ENCODE measurements at regions not wholly inside any gene's neighbourhood (a gene's known extent, or its start where the extent isn't known, plus 50 kb on each side); places are given as distances from the start of the nearest gene placed in this dataset.
A peak's percentile ranks its signal among the peaks of the same experiment; 100 is the strongest.

- H2AFZ ChIP-seq (ENCODE audit: low read depth, low read length): no peak overlapping the region
- no peak overlapping the region for H3K4me3 ChIP-seq (ENCODE audit: low read length)
- no peak overlapping the region for H3K4me2 ChIP-seq (ENCODE audit: low read length)
- no peaks in the 10 kb centered on the region for H3K27me3 ChIP-seq (ENCODE audit: low read depth, low read length)
- no peak for TF ChIP-seq EZH2phosphoT487 (IDR thresholded peaks at IDR 0.05; ENCODE audit: low read depth)
- TF ChIP-seq, protein P1, sequence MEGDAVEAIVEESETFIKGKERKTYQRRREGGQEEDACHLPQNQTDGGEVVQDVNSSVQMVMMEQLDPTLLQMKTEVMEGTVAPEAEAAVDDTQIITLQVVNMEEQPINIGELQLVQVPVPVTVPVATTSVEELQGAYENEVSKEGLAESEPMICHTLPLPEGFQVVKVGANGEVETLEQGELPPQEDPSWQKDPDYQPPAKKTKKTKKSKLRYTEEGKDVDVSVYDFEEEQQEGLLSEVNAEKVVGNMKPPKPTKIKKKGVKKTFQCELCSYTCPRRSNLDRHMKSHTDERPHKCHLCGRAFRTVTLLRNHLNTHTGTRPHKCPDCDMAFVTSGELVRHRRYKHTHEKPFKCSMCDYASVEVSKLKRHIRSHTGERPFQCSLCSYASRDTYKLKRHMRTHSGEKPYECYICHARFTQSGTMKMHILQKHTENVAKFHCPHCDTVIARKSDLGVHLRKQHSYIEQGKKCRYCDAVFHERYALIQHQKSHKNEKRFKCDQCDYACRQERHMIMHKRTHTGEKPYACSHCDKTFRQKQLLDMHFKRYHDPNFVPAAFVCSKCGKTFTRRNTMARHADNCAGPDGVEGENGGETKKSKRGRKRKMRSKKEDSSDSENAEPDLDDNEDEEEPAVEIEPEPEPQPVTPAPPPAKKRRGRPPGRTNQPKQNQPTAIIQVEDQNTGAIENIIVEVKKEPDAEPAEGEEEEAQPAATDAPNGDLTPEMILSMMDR (IDR thresholded peaks at IDR 0.05; ENCODE audit: low read depth, low read length): no peak
- H3K27ac ChIP-seq (ENCODE audit: low read length): no peak overlapping the region
- no peaks in the 10 kb centered on the region for H3K36me3 ChIP-seq (replicated peaks; ENCODE audit: low read depth, low read length)
- no peaks in the 10 kb centered on the region for H3K4me1 ChIP-seq (ENCODE audit: low read length)
- no peaks in the 10 kb centered on the region for H3K79me2 ChIP-seq (ENCODE audit: low read length)
- no peaks in the 10 kb centered on the region for H3K9me3 ChIP-seq (ENCODE audit: insufficient read depth, low read length)
- H4K20me1 ChIP-seq (ENCODE audit: insufficient read depth, low read length): no peaks in the 10 kb centered on the region
- H3K9ac ChIP-seq (ENCODE audit: low read length): no peak overlapping the region
These were observed 68.0 kb upstream of the PLS3 start for GRCh38 chrX:115493015-115493414.

- H3K36me3 ChIP-seq (replicated peaks; ENCODE audit: low read depth, low read length): no peaks in the 10 kb centered on the region
- H3K4me1 ChIP-seq (ENCODE audit: low read length): peaks cover 3% of the 10 kb centered on the region
- no peak overlapping the region for H2AFZ ChIP-seq (ENCODE audit: low read depth, low read length)
- H3K27ac ChIP-seq (ENCODE audit: low read length): no peak overlapping the region
- H3K79me2 ChIP-seq (ENCODE audit: low read length): no peaks in the 10 kb centered on the region
- H3K9ac ChIP-seq (ENCODE audit: low read length): no peak overlapping the region
- TF ChIP-seq EZH2phosphoT487 (IDR thresholded peaks at IDR 0.05; ENCODE audit: low read depth): no peak
- TF ChIP-seq, protein P1 (IDR thresholded peaks at IDR 0.05; ENCODE audit: low read depth, low read length): no peak
- no peak overlapping the region for H3K4me3 ChIP-seq (ENCODE audit: low read length)
- H3K27me3 ChIP-seq (ENCODE audit: low read depth, low read length): no peaks in the 10 kb centered on the region
- no peak overlapping the region for H3K4me2 ChIP-seq (ENCODE audit: low read length)
- no peaks in the 10 kb centered on the region for H3K9me3 ChIP-seq (ENCODE audit: insufficient read depth, low read length)
- no peaks in the 10 kb centered on the region for H4K20me1 ChIP-seq (ENCODE audit: insufficient read depth, low read length)
These were observed 66.8 kb upstream of the PLS3 start for GRCh38 chrX:115494161-115494560.

DNA sequence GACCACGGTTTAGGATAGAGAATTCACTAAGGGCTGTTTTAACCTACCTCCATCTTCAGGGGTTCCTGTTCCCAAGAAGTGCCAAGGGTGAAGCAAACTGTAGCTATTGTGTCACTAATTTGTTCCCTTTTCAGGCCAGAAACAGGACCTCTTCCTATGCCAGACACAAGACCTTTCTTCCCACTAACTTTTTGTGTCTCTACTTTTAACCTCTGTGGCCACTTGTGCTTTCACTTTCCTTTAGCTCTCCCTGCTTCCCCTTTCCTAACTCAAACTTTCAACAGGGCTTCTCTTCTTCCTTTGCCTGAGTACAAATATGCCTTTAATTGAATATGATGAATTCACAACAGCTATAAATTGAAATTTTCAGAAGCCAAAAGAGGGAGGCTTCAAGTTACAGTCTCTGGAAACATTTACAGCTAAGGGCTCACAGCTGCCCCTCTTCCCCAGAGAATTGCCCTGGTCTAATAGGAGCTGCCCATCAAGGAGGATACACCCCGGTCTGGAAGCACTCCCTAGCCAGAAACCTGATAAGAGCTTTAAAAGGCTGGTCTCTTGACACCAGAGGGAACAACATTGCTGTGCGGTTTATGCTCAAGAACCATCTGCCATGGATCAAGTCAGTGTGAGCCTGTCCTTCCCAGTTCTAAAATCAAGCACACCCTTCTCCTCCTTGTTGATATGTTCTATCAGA lies 61.7 kb upstream of the PLS3 start:
- Histone ChIP-seq H4K20me1 (ENCODE audit: insufficient read depth, low read length) (no peaks in the 10 kb centered on the region), H3K27me3 (ENCODE audit: low read depth, low read length) (no peaks in the 10 kb centered on the region), H3K4me1 (ENCODE audit: low read length) (peaks cover 10% of the 10 kb centered on the region), H3K4me2 (ENCODE audit: low read length) (peak overlapping the region; percentile 44), H2AFZ (ENCODE audit: low read depth, low read length) (no peak overlapping the region), H3K27ac (ENCODE audit: low read length) (no peak overlapping the region), H3K4me3 (ENCODE audit: low read length) (no peak overlapping the region), H3K36me3 (replicated peaks; ENCODE audit: low read depth, low read length) (no peaks in the 10 kb centered on the region), H3K9ac (ENCODE audit: low read length) (no peak overlapping the region), H3K79me2 (ENCODE audit: low read length) (no peaks in the 10 kb centered on the region), H3K9me3 (ENCODE audit: insufficient read depth, low read length) (no peaks in the 10 kb centered on the region)
- TF ChIP-seq, protein P1 (IDR thresholded peaks at IDR 0.05; ENCODE audit: low read depth, low read length): no peak
- no peak for TF ChIP-seq EZH2phosphoT487 (IDR thresholded peaks at IDR 0.05; ENCODE audit: low read depth)

DNA sequence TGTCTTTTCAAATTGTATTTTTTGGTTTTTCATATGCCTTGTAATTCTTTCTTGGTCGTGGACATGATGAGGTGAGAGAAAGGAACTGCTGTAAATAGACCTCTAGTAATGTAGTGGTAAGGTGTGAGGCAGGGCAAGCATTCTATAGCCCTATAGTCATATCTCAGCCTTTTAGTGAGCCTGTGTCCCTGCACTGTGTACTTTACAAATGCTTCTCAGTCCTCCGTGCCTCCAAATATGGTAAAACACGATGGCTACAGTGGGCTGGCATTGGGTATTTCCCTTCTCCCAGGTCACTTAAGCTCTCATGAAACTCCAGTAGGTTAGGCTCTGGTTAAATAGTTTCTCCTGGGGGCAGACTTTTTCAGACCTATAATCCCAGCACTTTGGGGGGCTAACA lies 57.9 kb upstream of the PLS3 start:
- Histone ChIP-seq H3K36me3 (replicated peaks; ENCODE audit: low read depth, low read length) (no peaks in the 10 kb centered on the region), H3K9ac (ENCODE audit: low read length) (no peak overlapping the region), H3K4me1 (ENCODE audit: low read length) (peaks cover 12% of the 10 kb centered on the region), H3K4me2 (ENCODE audit: low read length) (no peak overlapping the region), H3K27me3 (ENCODE audit: low read depth, low read length) (no peaks in the 10 kb centered on the region), H3K4me3 (ENCODE audit: low read length) (no peak overlapping the region), H2AFZ (ENCODE audit: low read depth, low read length) (no peak overlapping the region), H4K20me1 (ENCODE audit: insufficient read depth, low read length) (no peaks in the 10 kb centered on the region), H3K9me3 (ENCODE audit: insufficient read depth, low read length) (no peaks in the 10 kb centered on the region), H3K79me2 (ENCODE audit: low read length) (no peaks in the 10 kb centered on the region), H3K27ac (ENCODE audit: low read length) (no peak overlapping the region)
- no peak for TF ChIP-seq EZH2phosphoT487 (IDR thresholded peaks at IDR 0.05; ENCODE audit: low read depth)
- TF ChIP-seq, protein P1 (IDR thresholded peaks at IDR 0.05; ENCODE audit: low read depth, low read length): no peak
